ENCODE measurements at regions not wholly inside any gene's neighbourhood (a gene's known extent, or its start where the extent isn't known, plus 50 kb on each side); places are given as distances from the start of the nearest gene placed in this dataset.

DNA sequence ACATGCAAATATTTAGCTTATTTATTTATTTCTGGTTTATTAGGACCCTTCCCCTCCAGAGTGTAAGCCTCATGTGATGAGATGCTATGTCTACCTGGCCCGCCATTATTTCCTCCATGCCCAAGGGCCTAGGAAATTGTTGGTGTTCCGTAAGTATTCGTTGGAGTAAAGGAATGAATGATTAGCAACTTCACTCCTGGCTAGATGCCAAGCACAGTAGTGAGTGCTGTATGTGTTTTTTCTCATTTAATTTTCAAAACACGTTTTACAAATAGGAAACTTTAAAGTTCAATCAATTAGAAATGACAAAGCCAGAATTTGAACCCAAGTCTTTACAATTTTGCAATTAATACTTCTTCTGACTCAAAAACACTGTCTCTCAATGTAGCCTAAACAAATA, 253.8 kb downstream of the BCAT1 start:
- ChIA-PET CTCF (no interaction called here), POLR2A (no interaction called here)
- H4K20me1 ChIP-seq (replicated peaks; ENCODE audit: control insufficient read depth, extremely low read depth, insufficient read depth, low read length) = no peaks in the 10 kb centered on the region
- dilution Hi-C loops (cut with MboI; ENCODE audit: extremely low pct_ligation_motif_present, low sequenced_read_pairs) (no loop called here), intact Hi-C loops (cut with micrococcal nuclease) (no loop called here)
- H3K9me1 ChIP-seq (replicated peaks; ENCODE audit: control insufficient read depth, extremely low read depth, insufficient read depth, low read length) = no peaks in the 10 kb centered on the region
- H3K27me3 ChIP-seq (ENCODE audit: control insufficient read depth in 2 of 2, insufficient read depth in 2 of 2, low read length in 2 of 2) = no peaks in the 10 kb centered on the region
- DNase-seq (ENCODE audit: low read depth, low spot score) = no peak
- FAIRE-seq = no peak
- H2AFZ ChIP-seq (ENCODE audit: low read depth, low read length) = no peak overlapping the region
- no peak overlapping the region for H3K4me3 ChIP-seq (replicated peaks in 1 of 3; ENCODE audit: insufficient read depth in 1 of 3, low read depth in 1 of 3, low read length in 3 of 3)
- H3K79me2 ChIP-seq (ENCODE audit: control insufficient read depth, insufficient read depth, low read length) = no peaks in the 10 kb centered on the region
- no peaks in the 10 kb centered on the region for H3K4me1 ChIP-seq (ENCODE audit: control insufficient read depth, extremely low read depth, insufficient read depth, low read length)
- H3K27ac ChIP-seq (ENCODE audit: insufficient read depth, low read depth, low read length) = no peak overlapping the region
- H3K36me3 ChIP-seq (ENCODE audit: control insufficient read depth in 2 of 2, extremely low read depth in 1 of 2, insufficient read depth in 2 of 2, low read length in 2 of 2) = no peaks in the 10 kb centered on the region
- H3K9ac ChIP-seq (replicated peaks; ENCODE audit: extremely low read depth, insufficient read depth, low read length) = no peak overlapping the region
- TF ChIP-seq FOS (IDR thresholded peaks at IDR 0.05; ENCODE audit: borderline replicate concordance, insufficient read depth, low read length) (no peak), POLR2AphosphoS5 (IDR thresholded peaks at IDR 0.05; ENCODE audit: insufficient read depth, low read depth, low read length) (no peak), MAX (IDR thresholded peaks at IDR 0.05; ENCODE audit: insufficient read depth, insufficient read length) (no peak), CTCF (IDR thresholded peaks at IDR 0.05; ENCODE audit: extremely low read depth in 1 of 2, insufficient read depth in 1 of 2, low read depth in 1 of 2, low read length in 2 of 2) (no peak), POLR2A (IDR thresholded peaks at IDR 0.05; ENCODE audit: low read depth, low read length) (no peak), JUN (IDR thresholded peaks at IDR 0.05; ENCODE audit: borderline replicate concordance, insufficient read depth, insufficient read length, low read depth) (no peak), MYC (IDR thresholded peaks at IDR 0.05; ENCODE audit: low read depth, low read length) (no peak), EZH2 (IDR thresholded peaks at IDR 0.05; ENCODE audit: borderline replicate concordance, low read depth, low read length, severe bottlenecking) (no peak), GATA2 (IDR thresholded peaks at IDR 0.05; ENCODE audit: insufficient read depth, insufficient read length, low read depth, low read length) (no peak)
- BruUV-seq (replicated peaks) = no TSS peak
- H3K9me3 ChIP-seq (replicated peaks; ENCODE audit: control insufficient read depth, insufficient read depth, low read length) = no peaks in the 10 kb centered on the region
- H3K4me2 ChIP-seq (ENCODE audit: insufficient read depth, low read length) = no peak overlapping the region
